HG03064 (cell line): ENCODE measurements at regions not wholly inside any gene's neighbourhood (a gene's known extent, or its start where the extent isn't known, plus 50 kb on each side); places are given as distances from the start of the nearest gene placed in this dataset.
"Not testable (repeated sequence)": the region's sequence is repeated elsewhere in the genome, so short reads cannot be mapped to it uniquely, and the experiment has no call there.

Experiments
- ATAC-seq: cut with Tn5 transposase; IDR thresholded peaks from one replicate; pipeline ENCODE4 v1.9.1; 2021; ENCODE audit warnings: low read depth; ENCODE audit not compliant: unreplicated experiment

GRCh38 chr1:172795741-172796140, 136.8 kb downstream of the FASLG start:
- ATAC-seq = no peak

GRCh38 chr1:172799804-172800203, 140.9 kb downstream of the FASLG start:
- ATAC-seq = not testable (repeated sequence)

- no peak for ATAC-seq
These were observed 142.9 kb downstream of the FASLG start for GRCh38 chr1:172801771-172802322.

GRCh38 chr1:172809750-172810149, 150.8 kb downstream of the FASLG start:
- ATAC-seq = no peak

- no peak for ATAC-seq
These were observed 151.7 kb downstream of the FASLG start for GRCh38 chr1:172810480-172811175.

- ATAC-seq = no peak
These were observed 152.8 kb downstream of the FASLG start for GRCh38 chr1:172811694-172812093.

GRCh38 chr1:172812118-172812517, 153.2 kb downstream of the FASLG start:
- ATAC-seq = no peak

GRCh38 chr1:172813330-172813729, 154.4 kb downstream of the FASLG start:
- no peak for ATAC-seq

- no peak for ATAC-seq
These were observed 155.5 kb downstream of the FASLG start for GRCh38 chr1:172814428-172814827.

- ATAC-seq = no peak
These were observed 156.8 kb downstream of the FASLG start for GRCh38 chr1:172815740-172816139.

- peak; percentile 93 for ATAC-seq
These were observed 160.1 kb downstream of the FASLG start for GRCh38 chr1:172818841-172819527.

GRCh38 chr1:172820475-172821158, 161.7 kb downstream of the FASLG start:
- no peak for ATAC-seq

- no peak for ATAC-seq
These were observed 162.8 kb downstream of the FASLG start for GRCh38 chr1:172821609-172822274.

- ATAC-seq = no peak
These were observed 164.0 kb downstream of the FASLG start for GRCh38 chr1:172822886-172823285.

GRCh38 chr1:172823534-172823933, 164.6 kb downstream of the FASLG start:
- ATAC-seq = no peak

- no peak for ATAC-seq
These were observed 165.3 kb downstream of the FASLG start for GRCh38 chr1:172824209-172824608.

- ATAC-seq = no peak
These were observed 167.3 kb downstream of the FASLG start for GRCh38 chr1:172826096-172826741.

- ATAC-seq = no peak
These were observed 168.4 kb downstream of the FASLG start for GRCh38 chr1:172827301-172827700.

- no peak for ATAC-seq
These were observed 168.9 kb downstream of the FASLG start for GRCh38 chr1:172827841-172828240.

- ATAC-seq = no peak
These were observed 173.3 kb downstream of the FASLG start for GRCh38 chr1:172832006-172832725.
